PC-9 (cell line): ENCODE measurements at regions not wholly inside any gene's neighbourhood (a gene's known extent, or its start where the extent isn't known, plus 50 kb on each side); places are given as distances from the start of the nearest gene placed in this dataset.

Experiments
- BruUV-seq: library from RNA; stranded (reverse); fragments of 400-500 nt; replicated peaks from 2 replicates; lab custom pipeline; 2021; lab: Mats Ljungman, UMichigan
- CTCF ChIA-PET: fragments of 300-600 bp; sonication (Branson Sonifier 250); formaldehyde crosslinking; loops from one replicate; lab custom pipeline; 2022; ENCODE audit warnings: antibody characterized with exemption; lab: Charles Lee
- POLR2A ChIA-PET: fragments of 300-600 bp; sonication (Branson Sonifier 250); formaldehyde crosslinking; loops from one replicate; lab custom pipeline; 2022; ENCODE audit warnings: antibody characterized with exemption; ENCODE audit not compliant: unreplicated experiment; lab: Charles Lee
- DNase-seq, 2 experiments: peaks; one replicate each; pipeline versions ENCODE4 v3.0.0 to v3.0.0-alpha.2; 2015 to 2022; ENCODE audit warnings: mixed read lengths in 1 of 2
- H2AFZ ChIP-seq: fragments of 200-600 bp; sonication (generic); 2 replicates; pipeline ENCODE4 v1.8.1; 2017; ENCODE audit warnings: antibody characterized with exemption
- H3F3A ChIP-seq: fragments of 200-600 bp; sonication (generic); 2 replicates; pipeline ENCODE4 v1.8.1; 2017; ENCODE audit warnings: antibody characterized with exemption, mild to moderate bottlenecking, low read depth; ENCODE audit not compliant: insufficient read depth
- H3K27ac ChIP-seq: fragments of 200-600 bp; sonication (generic); 2 replicates; pipeline ENCODE4 v1.6.1; 2016; ENCODE audit warnings: mixed run types
- H3K27me3 ChIP-seq: fragments of 200-600 bp; sonication (generic); 2 replicates; pipeline ENCODE4 v1.6.1; 2016; ENCODE audit warnings: low read depth, mixed run types; ENCODE audit not compliant: insufficient read depth
- H3K36me3 ChIP-seq: fragments of 200-600 bp; sonication (generic); 2 replicates; pipeline ENCODE4 v1.6.1; 2016; ENCODE audit warnings: low read depth, mixed run types
- H3K4me1 ChIP-seq: fragments of 200-600 bp; sonication (generic); replicated peaks from 2 replicates; pipeline ENCODE4 v1.6.1; 2016; ENCODE audit warnings: mixed run types; ENCODE audit not compliant: insufficient read depth
- H3K4me2 ChIP-seq: fragments of 200-600 bp; sonication (generic); 2 replicates; pipeline ENCODE4 v1.6.1; 2017; ENCODE audit warnings: mixed run types
- H3K4me3 ChIP-seq: fragments of 200-600 bp; sonication (generic); 2 replicates; pipeline ENCODE4 v1.6.1; 2016; ENCODE audit warnings: mixed run types
- H3K79me2 ChIP-seq: fragments of 200-600 bp; sonication (generic); 2 replicates; pipeline ENCODE4 v1.6.1; 2017; ENCODE audit warnings: low read depth, mixed run types
- H3K9me2 ChIP-seq: fragments of 200-600 bp; sonication (generic); 2 replicates; pipeline ENCODE4 v1.8.1; 2017; ENCODE audit warnings: mild to moderate bottlenecking; ENCODE audit not compliant: insufficient read depth
- H3K9me3 ChIP-seq: fragments of 200-600 bp; sonication (generic); 2 replicates; pipeline ENCODE4 v1.8.1; 2016; ENCODE audit warnings: low read depth; ENCODE audit not compliant: insufficient read depth
- H4K20me1 ChIP-seq: fragments of 200-600 bp; sonication (generic); 2 replicates; pipeline ENCODE4 v1.8.1; 2017; ENCODE audit not compliant: insufficient read depth
- EZH2 ChIP-seq: fragments of 200-600 bp; sonication (generic); IDR thresholded peaks from 2 replicates; pipeline ENCODE4 v1.8.0; 2017; ENCODE audit warnings: antibody characterized with exemption, low read depth
- intact Hi-C: fragments of 100-400 bp; cut with micrococcal nuclease; formaldehyde crosslinking; loops from one replicate; pipeline ENCODE4 v1.10.0; 2022; ENCODE audit not compliant: unreplicated experiment
- TF ChIP-seq, protein P1 (sequence below): fragments of 200-600 bp; sonication (generic); conservative IDR thresholded peaks from 2 replicates; pipeline ENCODE4 v1.6.1; 2017; ENCODE audit warnings: mixed run types, antibody characterized with exemption, mild to moderate bottlenecking, moderate library complexity

DNA sequence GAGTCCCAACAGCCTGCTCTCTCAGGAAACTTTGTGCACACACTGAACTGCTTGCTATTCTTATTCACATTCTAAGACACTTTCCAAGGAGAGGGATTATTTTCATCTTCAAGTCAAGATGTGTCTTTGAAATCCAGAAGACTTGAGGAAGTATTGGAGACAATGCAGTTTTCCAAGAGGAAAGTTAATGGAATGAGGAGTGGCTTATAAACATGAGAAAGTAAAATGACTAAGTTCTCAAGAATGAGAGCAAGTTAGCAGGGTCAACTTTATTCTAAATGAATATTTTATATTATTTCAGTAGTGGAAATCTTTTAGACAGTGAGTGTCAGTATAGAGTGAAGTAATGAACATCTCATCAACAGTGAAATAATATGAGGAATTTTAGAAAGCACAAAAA lies 1239.3 kb downstream of the MRPL39 start:
- no peaks in the 10 kb centered on the region for H3K27me3 ChIP-seq
- no peak for DNase-seq
- no peaks in the 10 kb centered on the region for H3K36me3 ChIP-seq
- no peaks in the 10 kb centered on the region for H3F3A ChIP-seq
- no peaks in the 10 kb centered on the region for H3K9me2 ChIP-seq
- H2AFZ ChIP-seq, result no peak overlapping the region
- TF ChIP-seq EZH2, result no peak
- TF ChIP-seq, protein P1, sequence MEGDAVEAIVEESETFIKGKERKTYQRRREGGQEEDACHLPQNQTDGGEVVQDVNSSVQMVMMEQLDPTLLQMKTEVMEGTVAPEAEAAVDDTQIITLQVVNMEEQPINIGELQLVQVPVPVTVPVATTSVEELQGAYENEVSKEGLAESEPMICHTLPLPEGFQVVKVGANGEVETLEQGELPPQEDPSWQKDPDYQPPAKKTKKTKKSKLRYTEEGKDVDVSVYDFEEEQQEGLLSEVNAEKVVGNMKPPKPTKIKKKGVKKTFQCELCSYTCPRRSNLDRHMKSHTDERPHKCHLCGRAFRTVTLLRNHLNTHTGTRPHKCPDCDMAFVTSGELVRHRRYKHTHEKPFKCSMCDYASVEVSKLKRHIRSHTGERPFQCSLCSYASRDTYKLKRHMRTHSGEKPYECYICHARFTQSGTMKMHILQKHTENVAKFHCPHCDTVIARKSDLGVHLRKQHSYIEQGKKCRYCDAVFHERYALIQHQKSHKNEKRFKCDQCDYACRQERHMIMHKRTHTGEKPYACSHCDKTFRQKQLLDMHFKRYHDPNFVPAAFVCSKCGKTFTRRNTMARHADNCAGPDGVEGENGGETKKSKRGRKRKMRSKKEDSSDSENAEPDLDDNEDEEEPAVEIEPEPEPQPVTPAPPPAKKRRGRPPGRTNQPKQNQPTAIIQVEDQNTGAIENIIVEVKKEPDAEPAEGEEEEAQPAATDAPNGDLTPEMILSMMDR, result no peak
- no peak overlapping the region for H3K4me2 ChIP-seq
- H3K79me2 ChIP-seq, result no peaks in the 10 kb centered on the region
- POLR2A ChIA-PET, result no interaction called here
- no peak overlapping the region for H3K27ac ChIP-seq
- intact Hi-C loops, result no loop called here
- no peaks in the 10 kb centered on the region for H4K20me1 ChIP-seq
- CTCF ChIA-PET, result no interaction called here
- H3K4me3 ChIP-seq, result no peak overlapping the region
- H3K9me3 ChIP-seq, result no peaks in the 10 kb centered on the region
- BruUV-seq, result no TSS peak
- H3K4me1 ChIP-seq, result no peaks in the 10 kb centered on the region

GRCh38 chr21:24353492-24353891 lies 1253.8 kb downstream of the MRPL39 start:
- no peak overlapping the region for H3K4me3 ChIP-seq
- DNase-seq, result no peak
- no peaks in the 10 kb centered on the region; the same call in 1 of the 2 replicates for H3K9me3 ChIP-seq
- no peaks in the 10 kb centered on the region for H3K9me2 ChIP-seq
- no peaks in the 10 kb centered on the region for H4K20me1 ChIP-seq
- intact Hi-C loops, result no loop called here
- H3K27ac ChIP-seq, result no peak overlapping the region
- no peak overlapping the region for H3K4me2 ChIP-seq
- no peak overlapping the region for H2AFZ ChIP-seq
- no peaks in the 10 kb centered on the region for H3K79me2 ChIP-seq
- BruUV-seq, result no TSS peak
- TF ChIP-seq, protein P1, result no peak
- no peak for TF ChIP-seq EZH2
- no peaks in the 10 kb centered on the region for H3K4me1 ChIP-seq
- ChIA-PET POLR2A (interaction anchor here (0.6 kb wide), 1 partner anchor 79 kb away, joined by 5 read pairs; no protein-coding TSS in a partner anchor), CTCF (no interaction called here)
- no peaks in the 10 kb centered on the region for H3K36me3 ChIP-seq
- no peaks in the 10 kb centered on the region for H3K27me3 ChIP-seq
- H3F3A ChIP-seq, result no peaks in the 10 kb centered on the region

GRCh38 chr21:24339406-24339805 lies 1267.9 kb downstream of the MRPL39 start:
- no TSS peak for BruUV-seq
- POLR2A ChIA-PET, result no interaction called here
- H4K20me1 ChIP-seq, result no peaks in the 10 kb centered on the region
- no peaks in the 10 kb centered on the region for H3K9me3 ChIP-seq
- no peak overlapping the region for H3K4me2 ChIP-seq
- no peaks in the 10 kb centered on the region for H3K4me1 ChIP-seq
- no peaks in the 10 kb centered on the region for H3K79me2 ChIP-seq
- no peak overlapping the region for H3K4me3 ChIP-seq
- no peak overlapping the region for H2AFZ ChIP-seq
- H3K36me3 ChIP-seq, result no peaks in the 10 kb centered on the region
- H3F3A ChIP-seq, result no peaks in the 10 kb centered on the region
- no peaks in the 10 kb centered on the region for H3K9me2 ChIP-seq
- no peak for DNase-seq
- CTCF ChIA-PET, result no interaction called here
- H3K27me3 ChIP-seq, result no peaks in the 10 kb centered on the region
- no peak overlapping the region for H3K27ac ChIP-seq
- TF ChIP-seq, protein P1, result no peak
- TF ChIP-seq EZH2, result no peak
- intact Hi-C loops, result no loop called here
